SK-N-SH (cell line): ENCODE measurements at regions not wholly inside any gene's neighbourhood (a gene's known extent, or its start where the extent isn't known, plus 50 kb on each side); places are given as distances from the start of the nearest gene placed in this dataset.

Source experiments
- CTCF ChIA-PET: fragments of 300-600, 350-600 bp; formaldehyde crosslinking; extraction: SDS; loops from one replicate; lab custom pipeline; 2021; lab: Yijun Ruan, JAX
- POLR2A ChIA-PET: fragments of 350-600 bp; sonication (Branson Sonifier 250); formaldehyde crosslinking; extraction: SDS; loops from one replicate; lab custom pipeline; 2020; ENCODE audit warnings: antibody characterized with exemption, inconsistent platforms; lab: Yijun Ruan, JAX
- DNase-seq: peaks from one replicate; pipeline ENCODE4 v3.0.0; 2012
- H2AFZ ChIP-seq: fragments of 200-600 bp; sonication (generic); 2 replicates; pipeline ENCODE4 v1.8.1; 2016; ENCODE audit warnings: antibody characterized with exemption, mild to moderate bottlenecking, low read depth
- H3F3A ChIP-seq: fragments of 200-600 bp; sonication (generic); replicated peaks from 2 replicates; pipeline ENCODE3; 2016; ENCODE audit warnings: antibody characterized with exemption, mild to moderate bottlenecking; ENCODE audit not compliant: insufficient read depth
- H3K27ac ChIP-seq, 2 experiments: fragments of 200-500 bp in 1 of 2; fragments of 200-600 bp in 1 of 2; sonication (Bioruptor generic) in 1 of 2; sonication (generic), shearing (Covaris generic) in 1 of 2; 2 replicates each; pipeline versions ENCODE4 v1.5.1 to v1.6.1; 2014 to 2016; ENCODE audit warnings: low read depth in 2 of 2, inconsistent platforms in 1 of 2, low read length in 1 of 2, mild to moderate bottlenecking in 1 of 2, mixed read lengths in 1 of 2
- H3K27me3 ChIP-seq: fragments of 200-600 bp; sonication (generic), shearing (Covaris generic); 2 replicates; pipeline ENCODE4 v1.6.1; 2016; ENCODE audit warnings: mixed run types; ENCODE audit not compliant: insufficient read depth
- H3K36me3 ChIP-seq, 2 experiments: fragments of 200-500 bp in 1 of 2; fragments of 200-600 bp in 1 of 2; sonication (Bioruptor generic) in 1 of 2; sonication (generic) in 1 of 2; replicated peaks in 1 of 2; 2 replicates each; pipeline versions ENCODE3 to v1.5.1; 2014 to 2016; ENCODE audit warnings: low read length in 1 of 2, mild to moderate bottlenecking in 1 of 2; ENCODE audit not compliant: insufficient read depth in 2 of 2, control insufficient read depth in 1 of 2
- H3K4me1 ChIP-seq, 2 experiments: fragments of 200-500 bp in 1 of 2; fragments of 200-600 bp in 1 of 2; sonication (Bioruptor generic) in 1 of 2; sonication (generic), shearing (Covaris generic) in 1 of 2; 2 replicates each; pipeline versions ENCODE4 v1.5.1 to v1.6.1; 2014 to 2016; ENCODE audit warnings: low read depth in 1 of 2, low read length in 1 of 2, mixed run types in 1 of 2; ENCODE audit not compliant: insufficient read depth in 2 of 2, control insufficient read depth in 1 of 2
- H3K4me2 ChIP-seq: fragments of 200-600 bp; sonication (generic), shearing (Covaris generic); 2 replicates; pipeline ENCODE4 v1.6.1; 2017; ENCODE audit warnings: mixed run types
- H3K4me3 ChIP-seq, 2 experiments: fragments of 200-500 bp in 1 of 2; fragments of 200-600 bp in 1 of 2; sonication (Bioruptor generic) in 1 of 2; sonication (generic), shearing (Covaris generic) in 1 of 2; 2 replicates each; pipeline versions ENCODE4 v1.5.1 to v1.8.1; 2014 to 2016; ENCODE audit warnings: low read depth in 2 of 2, inconsistent platforms in 1 of 2, low read length in 1 of 2, mild to moderate bottlenecking in 1 of 2, mixed read lengths in 1 of 2, moderate library complexity in 1 of 2
- H3K79me2 ChIP-seq: fragments of 200-600 bp; sonication (generic); 2 replicates; pipeline ENCODE4 v1.8.1; 2017; ENCODE audit warnings: mild to moderate bottlenecking; ENCODE audit not compliant: insufficient read depth
- H3K9ac ChIP-seq: fragments of 200-600 bp; sonication (generic); 2 replicates; pipeline ENCODE4 v1.6.1; 2017; ENCODE audit warnings: mixed run types
- H3K9me2 ChIP-seq: fragments of 200-600 bp; sonication (generic); 2 replicates; pipeline ENCODE4 v1.6.1; 2017; ENCODE audit warnings: mixed run types
- H3K9me3 ChIP-seq: fragments of 200-600 bp; sonication (generic); 2 replicates; pipeline ENCODE4 v1.6.1; 2017; ENCODE audit warnings: mixed run types, mild to moderate bottlenecking, moderate library complexity
- H4K20me1 ChIP-seq: fragments of 200-600 bp; sonication (generic); 2 replicates; pipeline ENCODE4 v1.6.1; 2017; ENCODE audit warnings: mild to moderate bottlenecking, mixed run types; ENCODE audit not compliant: insufficient read depth
- EP300 ChIP-seq, 2 experiments: IDR thresholded peaks; 2 replicates each; pipeline versions ENCODE4 v1.4.0 to v1.6.1; 2012; ENCODE audit warnings: borderline replicate concordance in 1 of 2, low read depth in 1 of 2, low read length in 1 of 2
- GABPA ChIP-seq: IDR thresholded peaks from 2 replicates; pipeline ENCODE4 v1.4.0; 2012; ENCODE audit warnings: low read depth, mild to moderate bottlenecking
- GATA2 ChIP-seq: sonication (generic); formaldehyde crosslinking; IDR thresholded peaks from 2 replicates; pipeline ENCODE4 v1.5.0; 2020; ENCODE audit warnings: mild to moderate bottlenecking, missing genetic modification reagents
- NFIC ChIP-seq: IDR thresholded peaks from 2 replicates; pipeline ENCODE4 v1.4.0; 2012; ENCODE audit warnings: borderline replicate concordance
- NRF1 ChIP-seq: IDR thresholded peaks from 2 replicates; pipeline ENCODE4 v1.6.1; 2012; ENCODE audit warnings: low read depth, mild to moderate bottlenecking, low read length
- RXRA ChIP-seq: IDR thresholded peaks from 2 replicates; pipeline ENCODE4 v1.4.0; 2012; ENCODE audit warnings: low read depth, mild to moderate bottlenecking, borderline replicate concordance
- TAF1 ChIP-seq: IDR thresholded peaks from 2 replicates; pipeline ENCODE4 v1.6.1; 2012; ENCODE audit warnings: low read depth, mild to moderate bottlenecking, low read length, moderate library complexity, borderline replicate concordance
- USF1 ChIP-seq: IDR thresholded peaks from 2 replicates; pipeline ENCODE4 v1.4.0; 2012; ENCODE audit warnings: low read depth, borderline replicate concordance
- ZBTB33 ChIP-seq: IDR thresholded peaks from 2 replicates; pipeline ENCODE4 v1.4.0; 2012; ENCODE audit warnings: low read depth, borderline replicate concordance
- WGBS: methylation state at CpG from one replicate; pipeline ENCODE4 v1.1.6; 2017; ENCODE audit warnings: low lambda C conversion rate; 5-methylcytosine and 5-hydroxymethylcytosine counted together
- TF ChIP-seq, protein P1 (sequence below): fragments of 200-600 bp; sonication (generic); IDR thresholded peaks from 2 replicates; pipeline ENCODE4 v1.6.1; 2017; ENCODE audit warnings: antibody characterized with exemption, mild to moderate bottlenecking, moderate library complexity
- TF ChIP-seq, protein P2 (sequence below): IDR thresholded peaks from 2 replicates; pipeline ENCODE4 v1.4.0; 2012; ENCODE audit warnings: low read depth
- TF ChIP-seq, protein P3 (sequence below): fragments of 150-350 bp; IDR thresholded peaks from 2 replicates; pipeline ENCODE4 v1.6.1; 2017; ENCODE audit warnings: antibody characterized with exemption, low read length, low read depth, borderline replicate concordance

- TF ChIP-seq ZBTB33 = peak; percentile 44; the same call in 1 of the 2 replicates
- TF ChIP-seq NRF1 = peak; percentile 49
- TF ChIP-seq, protein P1, sequence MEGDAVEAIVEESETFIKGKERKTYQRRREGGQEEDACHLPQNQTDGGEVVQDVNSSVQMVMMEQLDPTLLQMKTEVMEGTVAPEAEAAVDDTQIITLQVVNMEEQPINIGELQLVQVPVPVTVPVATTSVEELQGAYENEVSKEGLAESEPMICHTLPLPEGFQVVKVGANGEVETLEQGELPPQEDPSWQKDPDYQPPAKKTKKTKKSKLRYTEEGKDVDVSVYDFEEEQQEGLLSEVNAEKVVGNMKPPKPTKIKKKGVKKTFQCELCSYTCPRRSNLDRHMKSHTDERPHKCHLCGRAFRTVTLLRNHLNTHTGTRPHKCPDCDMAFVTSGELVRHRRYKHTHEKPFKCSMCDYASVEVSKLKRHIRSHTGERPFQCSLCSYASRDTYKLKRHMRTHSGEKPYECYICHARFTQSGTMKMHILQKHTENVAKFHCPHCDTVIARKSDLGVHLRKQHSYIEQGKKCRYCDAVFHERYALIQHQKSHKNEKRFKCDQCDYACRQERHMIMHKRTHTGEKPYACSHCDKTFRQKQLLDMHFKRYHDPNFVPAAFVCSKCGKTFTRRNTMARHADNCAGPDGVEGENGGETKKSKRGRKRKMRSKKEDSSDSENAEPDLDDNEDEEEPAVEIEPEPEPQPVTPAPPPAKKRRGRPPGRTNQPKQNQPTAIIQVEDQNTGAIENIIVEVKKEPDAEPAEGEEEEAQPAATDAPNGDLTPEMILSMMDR = peak; percentile 68
- TF ChIP-seq EP300 (IDR thresholded peaks at IDR 0.05; ENCODE audit: borderline replicate concordance in 1 of 2, low read depth in 1 of 2, low read length in 1 of 2) = peak in 1 of 2 experiments; percentile 6; a peak in 1 of 4 replicates
- peak; percentile 47; the same call in 1 of the 2 replicates for TF ChIP-seq RXRA
- peak; percentile 59; the same call in 1 of the 2 replicates for TF ChIP-seq NFIC
- TF ChIP-seq, protein P2, sequence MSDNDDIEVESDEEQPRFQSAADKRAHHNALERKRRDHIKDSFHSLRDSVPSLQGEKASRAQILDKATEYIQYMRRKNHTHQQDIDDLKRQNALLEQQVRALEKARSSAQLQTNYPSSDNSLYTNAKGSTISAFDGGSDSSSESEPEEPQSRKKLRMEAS = peak; percentile 7; the same call in 1 of the 2 replicates
- TF ChIP-seq USF1 = peak; percentile 11; the same call in 1 of the 2 replicates
- 0 out of 2 replicates have a peak, but pooled peaks have one; percentile 6 for TF ChIP-seq GABPA
These were observed 106.6 kb upstream of the HNRNPU start (continued) for GRCh38 chr1:244970744-244971551.

- H4K20me1 ChIP-seq = no peaks in the 10 kb centered on the region
- ChIA-PET POLR2A (interaction anchor here (0.5 to 4.9 kb wide), 7 partner anchors 72 to 817 kb away, joined by 3 to 47 read pairs (median 8); partner anchors contain the start of genes COX20 and HNRNPU), CTCF (interaction anchor here (0.8 to 3.5 kb wide), 6 partner anchors 72 to 183 kb away, joined by 3 to 26 read pairs (median 6); partner anchors contain the start of gene HNRNPU)
- TF ChIP-seq, protein P3, sequence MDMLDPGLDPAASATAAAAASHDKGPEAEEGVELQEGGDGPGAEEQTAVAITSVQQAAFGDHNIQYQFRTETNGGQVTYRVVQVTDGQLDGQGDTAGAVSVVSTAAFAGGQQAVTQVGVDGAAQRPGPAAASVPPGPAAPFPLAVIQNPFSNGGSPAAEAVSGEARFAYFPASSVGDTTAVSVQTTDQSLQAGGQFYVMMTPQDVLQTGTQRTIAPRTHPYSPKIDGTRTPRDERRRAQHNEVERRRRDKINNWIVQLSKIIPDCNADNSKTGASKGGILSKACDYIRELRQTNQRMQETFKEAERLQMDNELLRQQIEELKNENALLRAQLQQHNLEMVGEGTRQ = no peak
- TF ChIP-seq TAF1 (peak; percentile 33; the same call in 1 of the 2 replicates), GATA2 (CRISPR knock-in tag) (peak; percentile 63; the same call in 1 of the 2 replicates)
- H3K9me3 ChIP-seq = no peaks in the 10 kb centered on the region
- peaks cover 16% of the 10 kb centered on the region in 2 experiments; a peak in 3 of 4 replicates for H3K4me1 ChIP-seq
- peak overlapping the region; percentile 74 to 76 for H3K4me3 ChIP-seq
- H3K9me2 ChIP-seq = no peaks in the 10 kb centered on the region
- 0% methylated on average over 10 of the region's 55 CpGs for WGBS
- H3K9ac ChIP-seq = peak overlapping the region; percentile 98
- no peaks in the 10 kb centered on the region for H3K27me3 ChIP-seq
- peaks cover 23% of the 10 kb centered on the region for H3K79me2 ChIP-seq
- H2AFZ ChIP-seq = no peak overlapping the region
- H3K27ac ChIP-seq = peak overlapping the region; percentile 99 to 100
- DNase-seq = peak; percentile 82
- peaks cover 36% of the 10 kb centered on the region for H3F3A ChIP-seq
- no peaks in the 10 kb centered on the region for H3K36me3 ChIP-seq
- H3K4me2 ChIP-seq = peak overlapping the region; percentile 94
These were observed 105.9 kb upstream of the HNRNPU start for GRCh38 chr1:244970236-244970743.
